K562 (cell line): ENCODE measurements at regions not wholly inside any gene's neighbourhood (a gene's known extent, or its start where the extent isn't known, plus 50 kb on each side); places are given as distances from the start of the nearest gene placed in this dataset.

ENCODE experiments used
- CTCF ChIP-seq, 3 experiments: IDR thresholded peaks in 2 of 3; conservative IDR thresholded peaks in 1 of 3; 2 replicates each; pipeline ENCODE4 v1.5.1; 2011 to 2012; ENCODE audit warnings: low read length in 3 of 3, mild to moderate bottlenecking in 3 of 3, control low read depth in 2 of 3, improper control_type of control experiment in 1 of 3, inconsistent platforms in 1 of 3, low read depth in 1 of 3, mixed read lengths in 1 of 3, moderate library complexity in 1 of 3; ENCODE audit not compliant: insufficient read depth in 2 of 3
- DIDO1 ChIP-seq: fragments of 450-650 bp; IDR thresholded peaks from 2 replicates; pipeline ENCODE4 v1.6.1; 2016; ENCODE audit warnings: low read depth, missing biosample characterization, missing genetic modification characterization
- EP300 ChIP-seq: IDR thresholded peaks from 2 replicates; pipeline ENCODE4 v1.6.1; 2012; ENCODE audit warnings: low read length, improper control_type of control experiment
- MXD1 ChIP-seq: fragments of 250-450 bp; sonication (Bioruptor Pico); IDR thresholded peaks from 2 replicates; pipeline ENCODE4 v1.8.0; 2021; ENCODE audit warnings: borderline replicate concordance, mild to moderate bottlenecking, moderate library complexity; ENCODE audit not compliant: poor library complexity, severe bottlenecking
- PBX2 ChIP-seq, 2 experiments: IDR thresholded peaks in 1 of 2; conservative IDR thresholded peaks in 1 of 2; 2 replicates each; pipeline ENCODE4 v1.6.1; 2016; ENCODE audit warnings: low read depth in 2 of 2, mild to moderate bottlenecking in 1 of 2, missing compliant biosample characterization in 1 of 2, missing genetic modification characterization in 1 of 2, moderate library complexity in 1 of 2
- RCOR1 ChIP-seq, 2 experiments: IDR thresholded peaks; 2 replicates each; pipeline ENCODE4 v1.6.1; 2012; ENCODE audit warnings: low read depth in 2 of 2, low read length in 2 of 2, borderline replicate concordance in 1 of 2, improper control_type of control experiment in 1 of 2
- SMARCA4 ChIP-seq: fragments of 450-650 bp; IDR thresholded peaks from 2 replicates; pipeline ENCODE4 v1.6.1; 2016
- SRF ChIP-seq, 2 experiments: fragments of 250-450, 450-650 bp in 1 of 2; sonication (Bioruptor Pico) in 1 of 2; sonication (generic) in 1 of 2; formaldehyde crosslinking; IDR thresholded peaks; 2 replicates each; pipeline versions ENCODE4 v1.5.0 to v1.5.1; 2020 to 2022; ENCODE audit warnings: mild to moderate bottlenecking in 1 of 2, missing genetic modification reagents in 1 of 2
- TCF7 ChIP-seq: sonication (generic); IDR thresholded peaks from 2 replicates; pipeline ENCODE4 v1.6.1; 2016; ENCODE audit warnings: antibody characterized with exemption, borderline replicate concordance
- TEAD2 ChIP-seq: fragments of 450-650 bp; IDR thresholded peaks from 2 replicates; pipeline ENCODE4 v1.6.1; 2016; ENCODE audit warnings: missing genetic modification characterization, control low read depth, missing compliant biosample characterization
- WHSC1 ChIP-seq: IDR thresholded peaks from one replicate; pipeline ENCODE4 v1.6.1; 2012; ENCODE audit warnings: low read length, control low read depth, inconsistent platforms
- ZFX ChIP-seq: sonication (generic); formaldehyde crosslinking; IDR thresholded peaks from 2 replicates; pipeline ENCODE4 v1.8.0; 2022; ENCODE audit warnings: mild to moderate bottlenecking, missing genetic modification reagents, moderate library complexity
- ZNF280A ChIP-seq: fragments of 450-650 bp; IDR thresholded peaks from 2 replicates; pipeline ENCODE4 v1.6.1; 2018; ENCODE audit warnings: mild to moderate bottlenecking, low read depth; ENCODE audit not compliant: partially characterized antibody
- ZNF436 ChIP-seq: fragments of 250-450, 450-650 bp; sonication (Bioruptor Pico); formaldehyde crosslinking; IDR thresholded peaks from 2 replicates; pipeline ENCODE4 v1.7.0; 2020; ENCODE audit warnings: mild to moderate bottlenecking

- TF ChIP-seq ZFX (CRISPR knock-in tag) (no peak), CTCF (IDR thresholded peaks at IDR 0.05 in 2 of 3, conservative IDR thresholded peaks at IDR 0.05 in 1 of 3; ENCODE audit: insufficient read depth in 2 of 3, low read depth in 1 of 3, low read length in 3 of 3) (no peak), WHSC1 (no peak), MXD1 (CRISPR knock-in tag) (no peak), DIDO1 (tag) (no peak), TCF7 (no peak), EP300 (no peak), ZNF280A (no peak), TEAD2 (tag) (no peak), SRF (CRISPR knock-in tag; IDR thresholded peaks at IDR 0.05) (no peak), RCOR1 (IDR thresholded peaks at IDR 0.05; ENCODE audit: borderline replicate concordance in 1 of 2, low read depth in 2 of 2, low read length in 2 of 2) (no peak), SMARCA4 (no peak), PBX2 (CRISPR knock-in tag; IDR thresholded peaks at IDR 0.05; ENCODE audit: low read depth) (no peak), PBX2 (tag; conservative IDR thresholded peaks at IDR 0.05; ENCODE audit: low read depth) (no peak), ZNF436 (no peak)
Observed at GRCh38 chr4:116925900-116926457, 159.4 kb downstream of the TRAM1L1 start.
